Activated CD8-positive, alpha-beta memory T cell treated with anti-CD3 and anti-CD28 coated beads for 1 hour (primary cell): ENCODE measurements at regions not wholly inside any gene's neighbourhood (a gene's known extent, or its start where the extent isn't known, plus 50 kb on each side); places are given as distances from the start of the nearest gene placed in this dataset.

Source experiments
- DNase-seq, 2 donors: peaks; one replicate each; pipeline ENCODE4 v3.0.0-alpha.2; 2020; ENCODE audit warnings: low read depth in 1 of 2; ENCODE audit errors: extremely low read depth in 1 of 2

- DNase-seq: no peak
These were observed 695.4 kb upstream of the CDH18 start for GRCh38 chr5:20683241-20683940.

GRCh38 chr5:20680718-20681302 lies 692.8 kb upstream of the CDH18 start:
- DNase-seq: no peak

DNA sequence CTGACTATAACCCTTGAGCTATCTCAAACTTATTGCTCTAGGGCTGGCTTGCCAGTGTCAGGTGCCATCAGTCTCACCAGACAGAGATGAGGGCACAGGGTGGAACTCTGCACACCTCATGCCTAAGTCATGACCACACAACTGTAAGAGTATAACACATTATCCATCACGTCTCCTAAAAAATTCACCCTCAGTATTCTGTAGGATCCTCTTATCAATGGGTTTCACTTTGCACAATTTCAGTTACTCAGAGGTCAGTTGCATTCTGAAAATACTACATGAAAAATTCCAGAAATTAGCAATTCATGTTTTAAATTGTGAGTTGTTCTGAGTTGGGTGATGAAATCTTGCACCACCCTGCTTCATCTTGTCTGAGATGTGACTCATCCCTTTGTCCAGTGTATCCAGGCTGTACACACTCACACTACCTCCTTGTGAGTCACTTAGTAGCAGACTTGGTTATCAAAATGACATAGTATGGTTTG lies 690.9 kb upstream of the CDH18 start:
- no peak for DNase-seq

DNA sequence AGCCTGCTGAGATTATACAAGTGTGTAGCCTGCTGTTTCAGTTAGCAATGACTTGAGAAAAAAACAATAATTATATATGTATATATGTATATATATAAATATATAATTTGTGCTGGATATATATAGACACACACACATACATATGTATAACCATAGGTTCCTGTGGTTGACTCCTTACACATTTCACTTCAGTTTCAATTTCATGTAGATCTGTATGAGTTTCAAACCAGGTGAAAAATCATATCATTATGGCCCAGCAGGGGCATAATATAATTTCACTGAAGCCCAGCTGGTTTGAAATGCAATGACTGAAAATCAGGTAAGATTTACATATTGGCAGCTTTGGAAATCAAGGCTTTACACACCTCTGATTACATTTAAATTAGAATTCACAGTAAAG lies 690.4 kb upstream of the CDH18 start:
- DNase-seq: no peak

- DNase-seq: no peak
These were observed 672.6 kb upstream of the CDH18 start for GRCh38 chr5:20660588-20660987.

DNA sequence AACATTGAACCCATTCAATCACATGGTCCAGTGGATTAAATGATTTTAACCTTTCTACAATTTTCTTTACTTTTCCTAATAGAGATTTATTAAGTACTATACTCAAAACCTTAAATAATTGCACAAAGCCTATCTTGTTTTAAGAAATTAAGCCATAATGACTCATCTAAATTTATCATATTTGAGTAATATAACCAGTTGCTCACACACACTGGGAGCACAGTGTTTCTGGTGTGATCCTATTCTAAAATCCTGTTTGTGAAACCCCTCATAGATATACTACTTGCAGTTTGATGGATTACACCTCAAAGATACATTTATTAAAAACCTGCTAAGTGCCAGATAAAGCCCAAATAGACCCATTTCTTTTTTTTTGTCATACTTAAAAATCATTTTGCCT lies 668.3 kb upstream of the CDH18 start:
- no peak for DNase-seq

- no peak for DNase-seq
These were observed 667.2 kb upstream of the CDH18 start for GRCh38 chr5:20655211-20655610.

GRCh38 chr5:20654746-20655145 lies 666.7 kb upstream of the CDH18 start:
- DNase-seq: no peak

DNA sequence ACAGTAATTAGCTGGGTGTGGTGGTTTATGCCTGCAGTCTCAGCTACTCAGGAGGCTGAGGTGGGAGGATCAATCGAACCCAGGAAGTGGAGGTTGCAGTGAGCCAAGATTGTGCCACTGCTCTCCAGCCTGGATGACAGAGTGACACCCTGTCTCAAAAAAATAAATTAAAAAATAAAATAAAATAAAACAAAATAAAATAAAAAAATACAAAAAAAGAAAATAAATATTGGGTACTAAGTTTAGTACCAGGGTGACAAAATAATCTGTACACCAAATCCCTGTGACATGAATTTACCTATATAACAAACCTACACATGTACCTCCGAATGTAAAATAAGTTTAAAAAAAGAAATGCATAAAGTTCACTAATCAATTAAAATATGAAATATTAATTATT lies 666.0 kb upstream of the CDH18 start:
- no peak for DNase-seq

DNA sequence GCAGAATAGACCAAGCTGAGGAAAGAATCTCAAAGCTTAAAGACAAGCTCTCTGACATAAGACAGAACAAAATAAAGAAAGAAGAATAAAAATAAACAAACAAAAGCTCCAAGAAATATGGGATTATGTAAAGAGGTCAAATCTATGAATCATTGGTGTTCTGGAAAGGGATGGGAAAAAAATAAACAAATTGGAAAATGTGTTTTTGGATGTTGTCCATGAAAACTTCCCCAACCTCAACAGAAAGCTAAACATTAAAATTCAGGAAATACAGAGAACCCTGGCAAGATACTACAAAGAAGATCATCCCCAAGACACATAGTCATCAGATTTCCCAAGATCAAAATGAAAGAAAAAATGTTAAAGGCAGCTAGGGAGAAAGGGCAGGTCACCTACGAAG lies 662.0 kb upstream of the CDH18 start:
- no peak for DNase-seq

GRCh38 chr5:20648981-20649380 lies 661.0 kb upstream of the CDH18 start:
- DNase-seq: no peak

GRCh38 chr5:20636686-20637085 lies 648.7 kb upstream of the CDH18 start:
- no peak for DNase-seq

DNA sequence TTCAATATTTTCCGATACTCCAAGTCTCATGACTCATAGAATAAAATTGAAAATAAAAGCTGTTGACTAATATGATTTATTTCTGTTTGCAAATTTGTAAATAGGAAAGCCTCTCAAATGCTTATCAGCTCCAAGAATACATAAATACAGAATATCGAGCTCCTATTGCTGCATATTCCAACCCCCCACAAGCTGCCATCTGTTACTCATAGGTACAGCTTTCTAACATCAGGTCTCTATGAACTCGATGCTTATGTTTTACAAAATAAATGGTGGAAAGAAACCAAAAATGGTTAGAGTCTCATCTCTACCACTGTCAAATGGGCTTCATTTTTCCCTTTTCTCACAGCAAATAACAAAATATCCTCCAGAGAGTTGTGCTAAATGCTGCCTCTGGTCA lies 631.6 kb upstream of the CDH18 start:
- DNase-seq: no peak

DNA sequence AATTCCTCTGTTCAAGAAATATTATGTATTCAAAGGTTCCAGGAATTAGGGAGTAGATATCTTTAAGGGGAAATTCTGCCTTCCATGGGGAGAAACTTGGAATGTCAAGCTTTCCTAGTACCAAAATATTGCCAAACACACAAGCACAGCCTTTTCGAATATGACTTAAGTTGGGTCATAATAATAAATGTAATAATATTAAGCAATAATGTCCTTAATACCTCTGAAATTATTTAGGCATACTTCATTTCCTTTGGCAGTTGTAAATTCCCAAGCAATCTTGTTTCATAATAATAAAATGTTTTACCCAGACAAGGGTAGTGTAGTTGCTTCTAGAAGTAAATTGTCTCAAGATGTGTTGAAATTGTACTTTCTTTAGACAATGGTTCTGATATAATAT lies 630.3 kb upstream of the CDH18 start:
- DNase-seq: no peak

- DNase-seq: no peak
These were observed 629.8 kb upstream of the CDH18 start for GRCh38 chr5:20617841-20618240.

- DNase-seq: no peak
These were observed 628.0 kb upstream of the CDH18 start for GRCh38 chr5:20615888-20616563.

- no peak for DNase-seq
These were observed 623.6 kb upstream of the CDH18 start for GRCh38 chr5:20611620-20612019.

GRCh38 chr5:20610681-20611080 lies 622.7 kb upstream of the CDH18 start:
- DNase-seq: no peak

DNA sequence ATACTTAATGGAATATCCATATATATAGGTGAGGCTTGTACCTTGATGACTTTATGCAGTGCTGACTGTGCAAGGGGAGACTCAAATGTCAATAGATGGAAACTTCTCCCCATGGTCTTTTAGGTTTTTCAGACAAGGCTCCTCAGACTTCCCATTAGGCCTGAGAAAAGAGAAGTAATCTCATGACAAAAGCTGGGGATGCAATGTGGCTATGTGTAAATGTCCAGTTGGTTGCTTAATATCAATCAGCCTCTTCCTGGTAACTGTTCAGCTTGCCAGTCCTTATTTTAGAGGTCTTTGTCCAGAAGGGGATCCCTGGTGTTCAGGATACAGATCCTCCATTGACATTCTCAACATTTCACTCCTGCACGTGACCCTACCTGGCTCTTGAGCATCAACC lies 621.1 kb upstream of the CDH18 start:
- DNase-seq: no peak

- DNase-seq: no peak
These were observed 620.6 kb upstream of the CDH18 start for GRCh38 chr5:20608567-20608966.

GRCh38 chr5:20605732-20606525 lies 617.9 kb upstream of the CDH18 start:
- no peak for DNase-seq
